Lower leg skin (tissue), 4 donors: ENCODE measurements at regions not wholly inside any gene's neighbourhood (a gene's known extent, or its start where the extent isn't known, plus 50 kb on each side); places are given as distances from the start of the nearest gene placed in this dataset.

ENCODE experiments used
- DNase-seq, 2 donors: peaks; one replicate each; pipeline ENCODE4 v3.0.0-alpha.2; 2019; ENCODE audit warnings: low spot score in 2 of 2
- H3K4me3 ChIP-seq: fragments of 200-600 bp; sonication (generic); 2 replicates; pipeline ENCODE4 v1.5.1; 2017; ENCODE audit warnings: mild to moderate bottlenecking, low read depth; ENCODE audit not compliant: poor library complexity, severe bottlenecking
- POLR2A ChIP-seq, 2 donors: fragments of 450-650 bp; IDR thresholded peaks; one replicate each; pipeline ENCODE4 v1.6.1; 2016 to 2017; ENCODE audit warnings: antibody characterized with exemption in 2 of 2, mild to moderate bottlenecking in 1 of 2, moderate library complexity in 1 of 2
- WGBS, 2 donors: methylation state at CpG; one replicate each; pipeline ENCODE4 v1.1.5; 2018; 5-methylcytosine and 5-hydroxymethylcytosine counted together
- intact Hi-C: fragments of 100-400 bp; cut with DNase I; formaldehyde crosslinking; loops from one replicate; pipeline ENCODE4 v1.15.0; 2023; ENCODE audit warnings: low total_unique reads
- TF ChIP-seq, protein P1 (sequence below), 3 donors: fragments of 450-650 bp; IDR thresholded peaks; one replicate each; pipeline ENCODE4 v1.5.1; 2016; ENCODE audit warnings: antibody characterized with exemption in 3 of 3, mild to moderate bottlenecking in 3 of 3, moderate library complexity in 2 of 3

DNA sequence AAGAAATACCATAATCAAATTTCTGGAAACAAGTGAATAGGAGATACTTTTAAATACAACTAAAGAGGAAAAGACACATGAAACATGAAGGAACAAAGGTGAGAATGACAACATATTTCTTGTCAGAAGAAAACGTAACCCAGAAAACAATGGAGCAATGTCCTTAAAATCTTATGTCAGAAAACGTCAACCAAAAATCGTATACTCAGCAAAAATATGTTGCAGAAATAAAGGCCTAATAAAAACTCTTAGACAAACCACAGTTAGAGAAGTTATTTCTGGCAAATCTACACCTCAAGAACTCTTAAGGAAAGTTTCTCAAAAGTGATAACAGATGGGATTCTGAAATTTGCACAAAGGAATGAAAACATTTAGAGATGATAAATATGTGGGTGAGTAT, 66.3 kb upstream of the FBXL7 start:
- no peak for DNase-seq
- no peak for TF ChIP-seq POLR2A (IDR thresholded peaks at IDR 0.05)
- TF ChIP-seq, protein P1, sequence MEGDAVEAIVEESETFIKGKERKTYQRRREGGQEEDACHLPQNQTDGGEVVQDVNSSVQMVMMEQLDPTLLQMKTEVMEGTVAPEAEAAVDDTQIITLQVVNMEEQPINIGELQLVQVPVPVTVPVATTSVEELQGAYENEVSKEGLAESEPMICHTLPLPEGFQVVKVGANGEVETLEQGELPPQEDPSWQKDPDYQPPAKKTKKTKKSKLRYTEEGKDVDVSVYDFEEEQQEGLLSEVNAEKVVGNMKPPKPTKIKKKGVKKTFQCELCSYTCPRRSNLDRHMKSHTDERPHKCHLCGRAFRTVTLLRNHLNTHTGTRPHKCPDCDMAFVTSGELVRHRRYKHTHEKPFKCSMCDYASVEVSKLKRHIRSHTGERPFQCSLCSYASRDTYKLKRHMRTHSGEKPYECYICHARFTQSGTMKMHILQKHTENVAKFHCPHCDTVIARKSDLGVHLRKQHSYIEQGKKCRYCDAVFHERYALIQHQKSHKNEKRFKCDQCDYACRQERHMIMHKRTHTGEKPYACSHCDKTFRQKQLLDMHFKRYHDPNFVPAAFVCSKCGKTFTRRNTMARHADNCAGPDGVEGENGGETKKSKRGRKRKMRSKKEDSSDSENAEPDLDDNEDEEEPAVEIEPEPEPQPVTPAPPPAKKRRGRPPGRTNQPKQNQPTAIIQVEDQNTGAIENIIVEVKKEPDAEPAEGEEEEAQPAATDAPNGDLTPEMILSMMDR (IDR thresholded peaks at IDR 0.05) = no peak
- intact Hi-C loops = no loop called here
- no peak overlapping the region for H3K4me3 ChIP-seq
- 73 to 83% methylated on average over 3 of the region's 3 CpGs for WGBS, 2 donors

DNA sequence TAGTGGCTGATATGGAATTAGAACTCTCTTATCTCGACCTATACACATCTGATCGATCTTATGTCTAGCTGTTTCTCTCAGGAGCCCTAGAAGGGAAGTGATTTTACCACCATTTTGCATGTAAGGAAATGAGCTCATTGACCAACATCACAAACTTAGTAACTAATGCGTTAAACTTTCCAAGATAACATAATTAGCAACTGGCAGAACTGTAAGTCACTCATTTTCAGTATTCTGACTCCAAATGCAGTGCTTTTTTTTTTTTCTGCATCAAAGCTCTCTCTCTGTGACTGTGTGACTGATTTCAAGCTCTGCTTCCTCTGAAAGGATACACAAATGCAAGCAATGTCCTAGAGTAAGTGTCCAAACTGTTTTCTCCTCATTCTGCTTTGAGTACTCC, 68.1 kb upstream of the FBXL7 start:
- 64 to 65% methylated on average over 3 of the region's 3 CpGs for WGBS, 2 donors
- TF ChIP-seq, protein P1 (IDR thresholded peaks at IDR 0.05) = no peak
- no peak for TF ChIP-seq POLR2A (IDR thresholded peaks at IDR 0.05)
- H3K4me3 ChIP-seq = no peak overlapping the region
- no peak for DNase-seq
- intact Hi-C loops = no loop called here

DNA sequence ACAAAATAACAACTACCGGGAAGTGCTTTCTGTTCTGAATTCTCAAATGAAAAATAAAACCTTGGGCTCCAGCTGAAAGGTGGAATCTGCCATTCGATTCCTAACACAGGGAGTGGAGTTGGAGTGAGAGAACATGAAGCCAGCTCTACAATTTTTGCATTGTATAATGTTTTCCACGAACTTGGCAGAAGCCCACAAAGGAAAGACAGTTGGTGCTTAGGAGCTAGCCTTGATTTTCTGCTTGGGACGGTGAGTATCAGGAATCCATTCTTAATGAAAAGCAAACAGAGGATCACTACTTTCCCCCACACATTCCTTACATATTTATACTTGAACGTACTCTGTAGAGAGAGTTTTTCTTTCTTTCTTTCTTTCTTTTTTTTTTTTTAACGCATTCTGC, 74.2 kb upstream of the FBXL7 start:
- intact Hi-C loops = no loop called here
- 12 to 26% methylated on average over 6 of the region's 6 CpGs for WGBS, 2 donors
- TF ChIP-seq POLR2A (IDR thresholded peaks at IDR 0.05) = no peak
- TF ChIP-seq, protein P1 (IDR thresholded peaks at IDR 0.05) = no peak
- DNase-seq = no peak
- H3K4me3 ChIP-seq = no peak overlapping the region

DNA sequence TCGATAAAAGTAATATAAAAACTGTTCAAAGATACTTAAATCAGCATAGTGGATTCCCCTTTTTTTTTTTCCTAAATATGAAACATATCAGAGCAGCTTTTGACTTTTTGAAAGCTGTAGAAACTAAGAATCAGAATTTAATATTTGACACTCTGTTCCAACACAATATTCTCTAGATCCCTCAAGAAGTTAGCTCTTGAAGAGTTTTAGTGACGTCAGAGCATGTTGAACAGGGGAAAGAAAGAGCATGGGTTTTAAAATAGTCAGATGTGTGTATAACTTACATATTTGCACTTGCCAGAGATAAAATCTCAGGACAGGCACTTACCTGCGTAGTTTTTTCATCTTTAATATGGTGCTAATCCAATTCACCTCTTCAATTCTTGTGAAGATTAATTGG, 75.2 kb upstream of the FBXL7 start:
- no peak for DNase-seq
- H3K4me3 ChIP-seq = no peak overlapping the region
- intact Hi-C loops = no loop called here
- WGBS, 2 donors = 55 to 67% methylated on average over 3 of the region's 3 CpGs
- TF ChIP-seq POLR2A (IDR thresholded peaks at IDR 0.05) = no peak
- TF ChIP-seq, protein P1 (IDR thresholded peaks at IDR 0.05) = no peak

DNA sequence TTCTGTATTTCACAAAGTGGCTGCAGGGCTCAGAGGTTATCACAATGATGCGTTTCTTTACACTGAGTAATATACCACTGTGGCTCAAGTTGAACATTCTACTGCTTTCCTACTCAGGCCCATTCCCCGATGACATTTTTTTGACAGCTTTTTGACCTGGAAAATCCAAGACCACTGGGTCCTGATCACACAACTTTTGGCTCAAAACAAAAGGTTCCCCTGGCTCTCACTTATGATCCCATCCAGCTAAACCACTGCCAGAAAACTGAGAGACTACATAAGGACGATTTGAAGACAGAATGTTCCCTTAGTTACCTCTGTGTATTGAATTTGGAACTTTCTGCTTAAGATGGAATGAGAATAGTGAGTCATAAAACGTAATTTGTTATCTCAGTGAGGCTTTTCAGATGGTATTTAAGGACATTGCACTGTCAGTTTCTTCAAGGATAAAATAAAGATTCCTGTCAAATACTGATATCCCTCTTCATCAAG, 78.0 kb upstream of the FBXL7 start:
- TF ChIP-seq POLR2A (IDR thresholded peaks at IDR 0.05) = no peak
- TF ChIP-seq, protein P1 (IDR thresholded peaks at IDR 0.05) = no peak
- no peak for DNase-seq
- WGBS, 2 donors = 47% methylated on average over 4 of the region's 4 CpGs
- intact Hi-C loops = no loop called here
- no peak overlapping the region for H3K4me3 ChIP-seq

DNA sequence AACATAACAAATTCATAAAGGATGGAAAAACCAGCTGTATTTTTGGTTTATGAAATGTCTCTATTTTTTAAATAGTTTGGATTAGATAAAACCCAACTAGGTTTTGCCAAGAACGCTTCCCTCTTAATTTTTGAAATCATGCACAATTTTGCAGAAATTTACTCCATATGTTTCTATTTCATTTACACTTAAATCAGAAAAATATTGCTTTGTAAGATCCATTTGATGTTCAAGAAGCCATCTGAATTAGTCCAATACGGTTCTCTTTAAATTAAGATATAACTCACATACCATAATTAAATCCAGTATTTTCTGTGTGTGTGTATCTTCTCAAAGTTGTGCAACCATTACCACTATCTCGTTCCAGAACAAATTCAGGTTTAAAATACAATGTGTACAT, 78.6 kb upstream of the FBXL7 start:
- 59 to 65% methylated on average over 3 of the region's 3 CpGs for WGBS, 2 donors
- H3K4me3 ChIP-seq = no peak overlapping the region
- intact Hi-C loops = no loop called here
- DNase-seq = no peak
- no peak for TF ChIP-seq POLR2A (IDR thresholded peaks at IDR 0.05)
- TF ChIP-seq, protein P1 (IDR thresholded peaks at IDR 0.05) = no peak
